Dendritic cell treated with granulocyte-macrophage colony-stimulating factor and Interleukin-4, amounts not matched to agents 40 ng/mL and 50 ng/mL, for 4 days (primary cell): ENCODE measurements at regions not wholly inside any gene's neighbourhood (a gene's known extent, or its start where the extent isn't known, plus 50 kb on each side); places are given as distances from the start of the nearest gene placed in this dataset.

ENCODE experiments used
- H3K27ac Mint-ChIP-seq: one replicate; pipeline ENCODE4 v1.8.0; 2022; ENCODE audit warnings: mild to moderate bottlenecking, mixed read lengths
- H3K27me3 Mint-ChIP-seq: one replicate; pipeline ENCODE4 v1.8.0; 2022; ENCODE audit warnings: mild to moderate bottlenecking, mixed read lengths
- H3K36me3 Mint-ChIP-seq: one replicate; pipeline ENCODE4 v1.8.0; 2022; ENCODE audit warnings: low read depth, mixed read lengths
- H3K4me1 Mint-ChIP-seq: one replicate; pipeline ENCODE4 v1.8.0; 2022; ENCODE audit warnings: low read depth, mixed read lengths
- H3K4me3 Mint-ChIP-seq: one replicate; pipeline ENCODE4 v1.8.0; 2022; ENCODE audit warnings: mild to moderate bottlenecking, moderate library complexity, mixed read lengths
- H3K9me3 Mint-ChIP-seq: one replicate; pipeline ENCODE4 v1.8.0; 2022; ENCODE audit warnings: mixed read lengths
- intact Hi-C: fragments of 100-400 bp; cut with micrococcal nuclease; formaldehyde crosslinking; loops from one replicate; pipeline ENCODE4 v1.15.0; 2022

- Mint-ChIP-seq H3K27ac (no peak overlapping the region), H3K9me3 (no peaks in the 10 kb centered on the region), H3K27me3 (no peaks in the 10 kb centered on the region), H3K4me3 (no peak overlapping the region), H3K4me1 (no peaks in the 10 kb centered on the region), H3K36me3 (no peaks in the 10 kb centered on the region)
- intact Hi-C loops = no loop called here
Measured at GRCh38 chr2:76464310-76464709, 753.6 kb upstream of the GCFC2 start.

- Mint-ChIP-seq H3K27me3 (no peaks in the 10 kb centered on the region), H3K4me1 (no peaks in the 10 kb centered on the region), H3K4me3 (no peak overlapping the region), H3K36me3 (no peaks in the 10 kb centered on the region), H3K9me3 (no peaks in the 10 kb centered on the region), H3K27ac (no peak overlapping the region)
- intact Hi-C loops = no loop called here
Measured at GRCh38 chr2:76461431-76461830, 750.7 kb upstream of the GCFC2 start.

DNA sequence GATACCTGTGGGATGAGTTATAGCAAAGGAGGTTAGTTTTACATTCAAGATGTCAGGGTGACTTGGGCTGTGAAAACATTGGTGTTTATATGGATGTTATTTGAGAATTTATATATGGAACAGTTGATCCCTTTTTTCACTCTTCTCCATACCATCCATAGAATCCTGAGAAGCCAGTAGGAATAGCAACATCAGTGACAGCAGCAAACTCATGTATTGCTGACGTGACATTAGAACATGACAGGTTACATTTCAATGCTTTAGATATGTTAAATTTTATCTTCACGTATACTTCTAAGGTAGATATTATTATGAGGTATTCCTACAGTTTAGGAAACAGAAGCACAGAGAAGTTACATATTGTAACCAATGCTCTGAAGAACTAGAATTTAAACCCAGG, 745.2 kb upstream of the GCFC2 start:
- intact Hi-C loops = no loop called here
- Mint-ChIP-seq H3K27me3 (no peaks in the 10 kb centered on the region), H3K9me3 (no peaks in the 10 kb centered on the region)

DNA sequence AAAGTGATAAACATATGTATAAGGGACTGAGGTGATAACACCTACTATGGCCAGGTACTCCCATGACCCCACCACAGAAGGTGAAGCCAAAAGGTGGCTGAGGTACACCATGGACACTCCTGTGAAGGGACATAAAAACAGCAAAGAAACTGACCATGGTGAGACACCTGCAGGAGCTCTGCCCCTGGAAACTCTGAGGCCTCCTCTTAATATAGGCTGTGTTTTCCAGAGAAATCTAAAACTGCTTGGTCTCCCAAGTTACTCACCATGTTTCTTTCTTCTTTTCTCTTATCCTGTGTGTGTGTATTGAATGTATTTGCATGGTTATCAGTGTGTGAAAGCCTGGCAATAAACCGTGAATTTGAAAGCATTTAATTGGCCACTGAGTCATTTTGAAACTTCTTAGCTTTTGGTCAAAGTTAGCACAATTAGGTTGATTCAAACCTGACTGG, 739.3 kb upstream of the GCFC2 start:
- intact Hi-C loops = no loop called here
- H3K36me3 Mint-ChIP-seq = no peaks in the 10 kb centered on the region
- no peaks in the 10 kb centered on the region for H3K4me1 Mint-ChIP-seq
- no peak overlapping the region for H3K4me3 Mint-ChIP-seq
- H3K27ac Mint-ChIP-seq = no peak overlapping the region
- no peaks in the 10 kb centered on the region for H3K27me3 Mint-ChIP-seq
- H3K9me3 Mint-ChIP-seq = no peaks in the 10 kb centered on the region

More for the DNA sequence above, 745.2 kb upstream of the GCFC2 start:
- Mint-ChIP-seq H3K4me1 (no peaks in the 10 kb centered on the region), H3K27ac (no peak overlapping the region), H3K36me3 (no peaks in the 10 kb centered on the region), H3K4me3 (no peak overlapping the region)

- peaks cover 5% of the 10 kb centered on the region for H3K9me3 Mint-ChIP-seq
- H3K27me3 Mint-ChIP-seq = no peaks in the 10 kb centered on the region
- no peaks in the 10 kb centered on the region for H3K4me1 Mint-ChIP-seq
- no peak overlapping the region for H3K4me3 Mint-ChIP-seq
- H3K36me3 Mint-ChIP-seq = no peaks in the 10 kb centered on the region
- H3K27ac Mint-ChIP-seq = no peak overlapping the region
- intact Hi-C loops = no loop called here
Measured at GRCh38 chr2:76448956-76449355, 738.2 kb upstream of the GCFC2 start.

DNA sequence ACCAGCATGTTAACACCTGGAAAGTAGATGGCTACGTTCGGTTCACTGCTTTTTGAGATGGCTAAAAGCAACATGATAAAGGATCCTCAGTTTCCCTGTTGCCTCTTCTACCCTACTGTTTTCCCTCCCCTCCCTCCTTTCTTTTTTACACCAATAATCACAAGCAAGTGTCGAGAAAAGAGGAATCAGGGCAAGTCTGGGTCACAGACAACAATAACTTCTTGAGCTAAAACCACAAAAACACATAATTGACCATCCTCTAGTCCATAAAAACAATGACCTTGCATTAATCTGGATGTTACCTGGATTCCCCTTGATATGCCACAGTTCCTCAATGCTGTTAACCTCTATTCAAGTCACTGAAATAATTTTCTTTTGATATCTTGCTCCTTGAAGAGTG, 736.6 kb upstream of the GCFC2 start:
- Mint-ChIP-seq H3K27ac (no peak overlapping the region), H3K27me3 (no peaks in the 10 kb centered on the region), H3K36me3 (no peaks in the 10 kb centered on the region), H3K4me3 (no peak overlapping the region), H3K4me1 (no peaks in the 10 kb centered on the region), H3K9me3 (peaks cover 13% of the 10 kb centered on the region)
- intact Hi-C loops = no loop called here

- no peaks in the 10 kb centered on the region for H3K4me1 Mint-ChIP-seq
- peaks cover 13% of the 10 kb centered on the region for H3K9me3 Mint-ChIP-seq
- H3K27ac Mint-ChIP-seq = no peak overlapping the region
- H3K36me3 Mint-ChIP-seq = no peaks in the 10 kb centered on the region
- intact Hi-C loops = no loop called here
- H3K27me3 Mint-ChIP-seq = no peaks in the 10 kb centered on the region
- no peak overlapping the region for H3K4me3 Mint-ChIP-seq
Measured at GRCh38 chr2:76446872-76447271, 736.2 kb upstream of the GCFC2 start.

DNA sequence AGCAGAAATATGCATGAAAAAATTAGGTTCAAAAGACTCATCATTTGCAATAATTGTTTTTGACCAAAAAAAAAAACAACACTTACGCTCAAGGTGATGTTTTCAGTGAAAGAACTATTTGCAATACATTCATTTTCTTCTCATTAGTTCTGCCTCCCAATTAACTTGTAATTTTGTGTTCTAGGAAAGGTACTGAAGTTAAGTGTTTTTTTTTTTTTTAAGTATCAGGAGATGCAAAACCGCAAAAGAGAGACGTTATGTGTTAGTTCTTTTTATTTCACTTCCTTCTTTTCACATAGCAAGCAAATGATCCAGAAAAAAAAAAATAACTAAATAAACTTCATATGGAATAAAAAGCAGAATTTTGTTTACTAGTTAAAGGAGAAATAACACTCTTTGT, 735.2 kb upstream of the GCFC2 start:
- intact Hi-C loops = no loop called here
- no peaks in the 10 kb centered on the region for H3K36me3 Mint-ChIP-seq
- H3K4me1 Mint-ChIP-seq = no peaks in the 10 kb centered on the region
- H3K4me3 Mint-ChIP-seq = no peak overlapping the region
- peaks cover 13% of the 10 kb centered on the region for H3K9me3 Mint-ChIP-seq
- H3K27me3 Mint-ChIP-seq = no peaks in the 10 kb centered on the region
- no peak overlapping the region for H3K27ac Mint-ChIP-seq

DNA sequence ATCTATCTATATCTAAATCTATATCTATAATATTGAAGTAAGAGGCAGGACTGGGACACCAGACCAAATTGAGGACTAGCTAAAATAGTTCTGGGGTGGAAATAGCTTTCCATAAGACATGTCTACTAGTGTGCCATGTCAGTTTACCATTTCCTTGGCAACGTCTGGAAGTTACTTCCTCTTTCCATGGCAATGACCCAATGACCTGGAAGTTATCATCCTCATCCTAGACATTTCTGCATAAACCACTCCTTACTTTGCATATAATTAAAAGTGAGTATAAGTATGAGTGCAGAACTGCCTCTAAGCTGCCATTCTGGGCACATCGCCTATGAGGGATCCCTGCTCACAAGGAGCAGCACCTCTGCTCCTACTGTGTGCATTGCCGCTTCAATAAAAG, 734.0 kb upstream of the GCFC2 start:
- no peaks in the 10 kb centered on the region for H3K4me1 Mint-ChIP-seq
- no peak overlapping the region for H3K4me3 Mint-ChIP-seq
- H3K9me3 Mint-ChIP-seq = peaks cover 13% of the 10 kb centered on the region
- no peaks in the 10 kb centered on the region for H3K27me3 Mint-ChIP-seq
- intact Hi-C loops = no loop called here
- H3K36me3 Mint-ChIP-seq = no peaks in the 10 kb centered on the region
- no peak overlapping the region for H3K27ac Mint-ChIP-seq

DNA sequence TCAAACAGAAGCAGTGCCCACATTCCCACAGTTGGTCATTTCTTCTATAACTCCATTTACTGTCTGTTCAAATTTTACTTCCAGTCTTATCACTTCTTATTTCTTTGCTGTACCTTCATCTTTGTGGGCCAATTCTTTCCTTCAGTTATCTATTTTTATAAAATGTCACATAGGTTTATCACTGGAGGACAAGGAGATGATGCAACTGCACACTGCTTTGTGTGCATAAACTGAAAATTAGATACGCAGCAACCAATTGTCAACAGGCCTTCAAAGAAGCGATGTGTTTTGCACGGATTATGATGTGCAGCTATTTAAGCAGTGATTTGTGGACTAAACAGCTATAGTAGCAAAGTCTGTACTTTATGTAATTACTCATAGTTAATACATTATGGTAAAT, 726.8 kb upstream of the GCFC2 start:
- no peak overlapping the region for H3K4me3 Mint-ChIP-seq
- H3K27ac Mint-ChIP-seq = no peak overlapping the region
- intact Hi-C loops = no loop called here

GRCh38 chr2:76429374-76429773, 718.7 kb upstream of the GCFC2 start:
- intact Hi-C loops = no loop called here
- no peak overlapping the region for H3K4me3 Mint-ChIP-seq
- no peaks in the 10 kb centered on the region for H3K4me1 Mint-ChIP-seq

More for the DNA sequence above, 726.8 kb upstream of the GCFC2 start:
- Mint-ChIP-seq H3K27me3 (no peaks in the 10 kb centered on the region), H3K36me3 (no peaks in the 10 kb centered on the region), H3K9me3 (no peaks in the 10 kb centered on the region), H3K4me1 (no peaks in the 10 kb centered on the region)

DNA sequence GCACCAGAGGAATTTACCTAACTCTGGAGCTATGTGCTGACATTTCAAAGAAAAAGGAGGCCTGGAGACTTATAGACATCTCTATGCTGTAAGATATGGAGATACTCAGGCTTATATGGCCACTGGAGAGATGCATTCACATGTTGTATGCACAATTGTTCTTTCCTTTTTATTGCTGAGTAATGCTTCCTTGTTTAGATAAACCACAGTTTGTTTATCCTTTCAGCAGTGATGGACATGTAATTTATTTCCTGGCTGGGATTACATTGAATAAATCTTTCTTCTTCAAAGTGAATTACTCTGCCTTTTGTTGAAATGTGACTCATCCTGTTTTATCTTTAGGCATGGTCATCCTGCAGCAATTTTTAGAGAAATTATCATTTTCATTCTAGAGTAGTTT, 716.7 kb upstream of the GCFC2 start:
- intact Hi-C loops = no loop called here
- Mint-ChIP-seq H3K27ac (no peak overlapping the region), H3K4me3 (no peak overlapping the region), H3K9me3 (peaks cover 6% of the 10 kb centered on the region), H3K27me3 (no peaks in the 10 kb centered on the region), H3K4me1 (no peaks in the 10 kb centered on the region), H3K36me3 (no peaks in the 10 kb centered on the region)

More at GRCh38 chr2:76429374-76429773, 718.7 kb upstream of the GCFC2 start:
- Mint-ChIP-seq H3K27ac (no peak overlapping the region), H3K36me3 (no peaks in the 10 kb centered on the region), H3K27me3 (no peaks in the 10 kb centered on the region), H3K9me3 (peaks cover 6% of the 10 kb centered on the region)

GRCh38 chr2:76415821-76416220, 705.1 kb upstream of the GCFC2 start:
- no peaks in the 10 kb centered on the region for H3K4me1 Mint-ChIP-seq
- no peak overlapping the region for H3K27ac Mint-ChIP-seq
- H3K27me3 Mint-ChIP-seq = no peaks in the 10 kb centered on the region
- H3K4me3 Mint-ChIP-seq = no peak overlapping the region
- H3K9me3 Mint-ChIP-seq = peaks cover 14% of the 10 kb centered on the region
- intact Hi-C loops = no loop called here
- H3K36me3 Mint-ChIP-seq = no peaks in the 10 kb centered on the region

DNA sequence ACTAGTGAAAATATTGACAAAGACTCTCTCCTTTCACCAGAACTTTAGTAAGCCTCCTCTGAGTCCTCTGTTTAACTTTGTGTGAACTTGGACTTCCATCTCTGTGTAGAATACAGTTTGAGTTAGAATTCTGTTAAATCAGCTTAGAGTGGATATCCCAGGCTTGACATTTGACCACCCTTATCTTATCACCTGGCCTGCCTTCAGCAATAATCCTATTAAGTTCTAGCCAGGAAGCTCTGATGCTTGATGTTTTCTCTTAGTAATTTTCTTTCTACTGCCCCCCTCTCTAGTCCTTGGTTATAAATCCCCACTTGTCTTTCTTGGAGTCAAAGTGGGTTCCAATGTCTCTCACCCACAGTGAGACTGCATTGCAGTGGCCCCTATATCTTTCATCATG, 702.7 kb upstream of the GCFC2 start:
- no peaks in the 10 kb centered on the region for H3K27me3 Mint-ChIP-seq
- H3K9me3 Mint-ChIP-seq = peaks cover 15% of the 10 kb centered on the region
- no peaks in the 10 kb centered on the region for H3K36me3 Mint-ChIP-seq
- intact Hi-C loops = no loop called here
- H3K4me3 Mint-ChIP-seq = no peak overlapping the region
- H3K27ac Mint-ChIP-seq = no peak overlapping the region
- H3K4me1 Mint-ChIP-seq = no peaks in the 10 kb centered on the region

DNA sequence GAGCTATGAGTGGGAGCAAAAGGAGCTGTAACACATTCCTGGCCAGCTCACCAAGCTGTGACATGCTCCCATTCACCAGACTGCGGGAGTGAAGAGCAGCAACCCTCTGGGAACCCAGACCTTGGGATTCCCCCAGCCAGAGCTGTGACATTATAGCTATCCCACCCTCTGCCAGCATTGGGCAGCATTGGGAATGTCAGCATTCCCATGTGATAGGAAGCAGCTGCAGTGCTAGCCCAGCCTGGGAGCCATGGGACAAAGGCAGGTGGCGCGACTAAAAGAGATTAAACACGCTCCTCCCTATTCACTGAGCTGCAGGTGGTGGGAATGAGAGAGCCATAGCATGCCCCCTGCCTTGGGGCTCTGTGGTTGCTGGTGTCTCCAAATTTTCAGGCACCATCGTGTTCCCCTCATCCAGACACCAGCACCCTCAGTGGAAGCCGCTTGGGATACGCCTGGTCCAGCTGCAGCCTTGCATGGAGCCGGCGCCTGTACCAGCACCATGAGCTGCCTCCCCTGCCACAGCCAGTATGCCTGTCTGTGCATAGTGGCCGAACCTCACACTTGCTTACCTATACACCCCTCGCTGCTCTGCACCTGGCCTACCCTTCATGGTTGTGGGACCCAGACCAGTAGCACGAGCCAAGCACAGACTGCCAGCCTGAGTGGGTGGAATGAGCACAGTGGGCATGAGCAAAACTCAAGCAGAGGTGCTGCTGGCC, 695.6 kb upstream of the GCFC2 start:
- H3K36me3 Mint-ChIP-seq = no peaks in the 10 kb centered on the region
- H3K27me3 Mint-ChIP-seq = no peaks in the 10 kb centered on the region
- no peaks in the 10 kb centered on the region for H3K4me1 Mint-ChIP-seq
- no peak overlapping the region for H3K4me3 Mint-ChIP-seq
- no peak overlapping the region for H3K27ac Mint-ChIP-seq
- intact Hi-C loops = no loop called here
- peaks cover 27% of the 10 kb centered on the region for H3K9me3 Mint-ChIP-seq
